Astrocyte (in vitro differentiated cells and primary cell): ENCODE measurements at regions not wholly inside any gene's neighbourhood (a gene's known extent, or its start where the extent isn't known, plus 50 kb on each side); places are given as distances from the start of the nearest gene placed in this dataset.

Experiments
- DNase-seq: peaks from one replicate; pipeline ENCODE4 v3.0.0-alpha.2; 2010; ENCODE audit warnings: low read depth
- FAIRE-seq: peaks from 2 replicates; lab custom pipeline; 2011; peaks lifted over from hg19 to GRCh38; lab: Jason Lieb, UNC
- H2AFZ ChIP-seq: 2 replicates; pipeline ENCODE4 v1.6.0; 2012; ENCODE audit warnings: low read depth, low read length, inconsistent platforms
- H3K27ac ChIP-seq: 2 replicates; pipeline ENCODE4 v1.5.1; 2011; ENCODE audit warnings: low read depth, low read length, inconsistent platforms
- H3K27me3 ChIP-seq: 2 replicates; pipeline ENCODE4 v1.6.0; 2011; ENCODE audit warnings: low read length, inconsistent platforms; ENCODE audit not compliant: insufficient read depth
- H3K36me3 ChIP-seq: 2 replicates; pipeline ENCODE4 v1.5.1; 2011; ENCODE audit warnings: low read length, inconsistent platforms; ENCODE audit not compliant: insufficient read depth
- H3K4me1 ChIP-seq: 2 replicates; pipeline ENCODE4 v1.5.1; 2011; ENCODE audit warnings: low read length, inconsistent platforms; ENCODE audit not compliant: insufficient read depth
- H3K4me2 ChIP-seq: 2 replicates; pipeline ENCODE4 v1.6.0; 2012; ENCODE audit warnings: low read length, inconsistent platforms
- H3K4me3 ChIP-seq: 2 replicates; pipeline ENCODE4 v1.5.1; 2011; ENCODE audit warnings: low read depth, mild to moderate bottlenecking, low read length, inconsistent platforms; ENCODE audit not compliant: insufficient read depth
- H3K79me2 ChIP-seq: 2 replicates; pipeline ENCODE4 v1.6.0; 2012; ENCODE audit warnings: mild to moderate bottlenecking, low read length, inconsistent platforms; ENCODE audit not compliant: insufficient read depth
- H3K9ac ChIP-seq: 2 replicates; pipeline ENCODE4 v1.6.0; 2012; ENCODE audit warnings: mild to moderate bottlenecking, low read length, inconsistent platforms
- H3K9me3 ChIP-seq: 2 replicates; pipeline ENCODE4 v1.5.1; 2012; ENCODE audit warnings: low read depth, mild to moderate bottlenecking, low read length, inconsistent platforms; ENCODE audit not compliant: insufficient read depth
- H4K20me1 ChIP-seq: 2 replicates; pipeline ENCODE4 v1.6.0; 2012; ENCODE audit warnings: low read length, inconsistent platforms; ENCODE audit not compliant: insufficient read depth
- H3K27ac Mint-ChIP-seq: one replicate; pipeline ENCODE4 v1.8.0; 2021; ENCODE audit warnings: mild to moderate bottlenecking, mixed read lengths; ENCODE audit not compliant: unreplicated experiment
- H3K27me3 Mint-ChIP-seq: one replicate; pipeline ENCODE4 v1.8.0; 2021; ENCODE audit warnings: low read depth, mixed read lengths; ENCODE audit not compliant: unreplicated experiment
- H3K36me3 Mint-ChIP-seq: one replicate; pipeline ENCODE4 v1.8.0; 2021; ENCODE audit warnings: low read depth, mixed read lengths; ENCODE audit not compliant: unreplicated experiment
- H3K4me1 Mint-ChIP-seq: one replicate; pipeline ENCODE4 v1.8.0; 2021; ENCODE audit warnings: low read depth, mixed read lengths; ENCODE audit not compliant: unreplicated experiment
- H3K4me3 Mint-ChIP-seq: one replicate; pipeline ENCODE4 v1.8.0; 2021; ENCODE audit warnings: mild to moderate bottlenecking, moderate library complexity, mixed read lengths; ENCODE audit not compliant: unreplicated experiment
- H3K9me3 Mint-ChIP-seq: one replicate; pipeline ENCODE4 v1.8.0; 2021; ENCODE audit warnings: mild to moderate bottlenecking, mixed read lengths; ENCODE audit not compliant: unreplicated experiment
- EZH2 ChIP-seq: IDR thresholded peaks from 2 replicates; pipeline ENCODE4 v1.6.1; 2012; ENCODE audit warnings: mild to moderate bottlenecking, low read length, inconsistent platforms; ENCODE audit not compliant: insufficient read depth
- TF ChIP-seq, protein P1 (sequence below): IDR thresholded peaks from 2 replicates; pipeline ENCODE4 v1.5.1; 2011; ENCODE audit warnings: low read depth, mild to moderate bottlenecking, inconsistent platforms, low read length, moderate library complexity; ENCODE audit not compliant: insufficient read depth

DNA sequence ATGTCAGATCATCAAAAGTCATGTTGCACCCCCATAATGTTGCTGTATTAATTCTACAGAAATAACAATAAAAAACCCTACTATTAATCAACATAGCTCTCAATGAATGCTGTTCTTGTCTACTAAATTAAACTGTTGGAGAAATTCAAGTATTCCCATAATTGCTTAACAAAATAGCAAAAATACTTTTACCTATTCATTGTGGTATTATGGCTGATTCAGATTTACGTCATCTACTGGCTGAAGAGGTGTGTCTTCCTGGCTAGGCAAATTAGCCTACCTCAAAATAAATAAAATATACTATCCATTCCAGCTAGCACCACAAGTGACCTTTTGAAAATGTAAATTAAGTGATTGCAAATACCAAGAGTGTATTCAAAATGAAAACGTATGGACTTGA, 249.4 kb downstream of the MEIS1 start:
- Histone ChIP-seq H3K9me3 (no peaks in the 10 kb centered on the region), H2AFZ (no peak overlapping the region), H3K4me2 (no peak overlapping the region), H3K36me3 (no peaks in the 10 kb centered on the region), H3K4me1 (no peaks in the 10 kb centered on the region), H3K27me3 (no peaks in the 10 kb centered on the region), H3K9ac (no peak overlapping the region), H3K79me2 (no peaks in the 10 kb centered on the region), H3K27ac (no peak overlapping the region), H4K20me1 (no peaks in the 10 kb centered on the region), H3K4me3 (no peak overlapping the region)
- Mint-ChIP-seq H3K27me3 (peaks cover 2% of the 10 kb centered on the region), H3K4me1 (peaks cover 8% of the 10 kb centered on the region), H3K4me3 (no peak overlapping the region), H3K36me3 (no peaks in the 10 kb centered on the region), H3K27ac (no peak overlapping the region), H3K9me3 (no peaks in the 10 kb centered on the region)
- DNase-seq (peak; percentile 33), FAIRE-seq (no peak)
- TF ChIP-seq EZH2 = no peak
- TF ChIP-seq, protein P1, sequence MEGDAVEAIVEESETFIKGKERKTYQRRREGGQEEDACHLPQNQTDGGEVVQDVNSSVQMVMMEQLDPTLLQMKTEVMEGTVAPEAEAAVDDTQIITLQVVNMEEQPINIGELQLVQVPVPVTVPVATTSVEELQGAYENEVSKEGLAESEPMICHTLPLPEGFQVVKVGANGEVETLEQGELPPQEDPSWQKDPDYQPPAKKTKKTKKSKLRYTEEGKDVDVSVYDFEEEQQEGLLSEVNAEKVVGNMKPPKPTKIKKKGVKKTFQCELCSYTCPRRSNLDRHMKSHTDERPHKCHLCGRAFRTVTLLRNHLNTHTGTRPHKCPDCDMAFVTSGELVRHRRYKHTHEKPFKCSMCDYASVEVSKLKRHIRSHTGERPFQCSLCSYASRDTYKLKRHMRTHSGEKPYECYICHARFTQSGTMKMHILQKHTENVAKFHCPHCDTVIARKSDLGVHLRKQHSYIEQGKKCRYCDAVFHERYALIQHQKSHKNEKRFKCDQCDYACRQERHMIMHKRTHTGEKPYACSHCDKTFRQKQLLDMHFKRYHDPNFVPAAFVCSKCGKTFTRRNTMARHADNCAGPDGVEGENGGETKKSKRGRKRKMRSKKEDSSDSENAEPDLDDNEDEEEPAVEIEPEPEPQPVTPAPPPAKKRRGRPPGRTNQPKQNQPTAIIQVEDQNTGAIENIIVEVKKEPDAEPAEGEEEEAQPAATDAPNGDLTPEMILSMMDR = no peak

DNA sequence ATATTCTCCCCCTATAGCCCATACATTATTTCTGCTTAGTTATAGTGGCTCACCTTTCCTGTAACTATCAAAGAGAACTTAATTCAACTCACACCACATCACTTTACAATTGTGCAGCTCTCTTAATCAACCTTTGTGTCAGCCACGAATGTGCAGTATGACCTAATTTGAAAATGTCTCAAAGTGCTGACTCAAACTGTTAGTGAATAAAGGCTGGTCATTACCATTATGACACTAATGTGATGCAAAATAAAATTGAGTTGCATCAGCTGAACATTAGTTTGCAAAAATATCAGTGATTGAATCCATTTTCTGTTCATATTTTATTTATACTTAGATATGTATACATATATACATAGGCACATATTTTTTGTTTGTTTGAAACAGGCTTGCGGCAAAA, 251.8 kb downstream of the MEIS1 start:
- DNase-seq (peak; percentile 5), FAIRE-seq (no peak)
- Histone ChIP-seq H3K27ac (no peak overlapping the region), H3K9me3 (no peaks in the 10 kb centered on the region), H3K9ac (no peak overlapping the region), H3K4me1 (no peaks in the 10 kb centered on the region), H3K27me3 (no peaks in the 10 kb centered on the region), H3K79me2 (no peaks in the 10 kb centered on the region), H3K4me3 (no peak overlapping the region), H4K20me1 (no peaks in the 10 kb centered on the region), H3K4me2 (no peak overlapping the region), H2AFZ (no peak overlapping the region), H3K36me3 (no peaks in the 10 kb centered on the region)
- H3K27me3 Mint-ChIP-seq = peaks cover 2% of the 10 kb centered on the region
- TF ChIP-seq, protein P1 = no peak
- no peak for TF ChIP-seq EZH2
- no peak overlapping the region for H3K4me3 Mint-ChIP-seq
- H3K36me3 Mint-ChIP-seq = no peaks in the 10 kb centered on the region
- no peaks in the 10 kb centered on the region for H3K9me3 Mint-ChIP-seq
- peak overlapping the region; percentile 98 for H3K27ac Mint-ChIP-seq
- peaks cover 11% of the 10 kb centered on the region for H3K4me1 Mint-ChIP-seq

DNA sequence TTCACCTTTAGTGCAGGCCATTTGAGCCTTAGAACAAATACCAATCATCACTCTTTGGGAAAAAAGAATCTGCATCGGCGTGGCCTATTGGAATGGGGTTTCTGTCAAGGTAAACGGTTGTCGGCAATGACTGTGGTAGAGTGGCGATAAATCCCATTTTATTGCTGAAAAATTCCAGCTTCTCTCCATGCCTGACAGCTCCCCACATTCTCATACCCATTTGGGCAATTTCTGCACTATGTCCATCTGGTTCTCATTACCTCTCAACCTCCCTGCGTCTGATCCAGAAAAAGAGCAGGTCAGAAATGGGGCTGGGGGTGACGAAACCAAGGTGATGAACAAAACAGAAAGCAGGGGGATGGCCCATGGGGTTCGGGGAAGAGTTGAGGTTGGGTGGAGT, 254.0 kb downstream of the MEIS1 start:
- DNase-seq (no peak), FAIRE-seq (no peak)
- no peak overlapping the region for H3K4me3 Mint-ChIP-seq
- no peaks in the 10 kb centered on the region for H3K27me3 ChIP-seq
- no peak overlapping the region for H3K4me2 ChIP-seq
- no peak overlapping the region for H2AFZ ChIP-seq
- H3K27ac Mint-ChIP-seq = no peak overlapping the region
- peaks cover 11% of the 10 kb centered on the region for H3K4me1 Mint-ChIP-seq
- no peaks in the 10 kb centered on the region for H3K36me3 ChIP-seq
- no peaks in the 10 kb centered on the region for H3K27me3 Mint-ChIP-seq
- H4K20me1 ChIP-seq = no peaks in the 10 kb centered on the region
- H3K36me3 Mint-ChIP-seq = no peaks in the 10 kb centered on the region
- H3K9me3 ChIP-seq = no peaks in the 10 kb centered on the region
- TF ChIP-seq, protein P1 = no peak
- TF ChIP-seq EZH2 = no peak
- no peaks in the 10 kb centered on the region for H3K9me3 Mint-ChIP-seq
- H3K79me2 ChIP-seq = no peaks in the 10 kb centered on the region
- H3K4me3 ChIP-seq = no peak overlapping the region
- no peak overlapping the region for H3K9ac ChIP-seq
- H3K4me1 ChIP-seq = no peaks in the 10 kb centered on the region
- H3K27ac ChIP-seq = no peak overlapping the region
